GM18499 (cell line): ENCODE measurements at regions not wholly inside any gene's neighbourhood (a gene's known extent, or its start where the extent isn't known, plus 50 kb on each side); places are given as distances from the start of the nearest gene placed in this dataset.

ENCODE experiments used
- ATAC-seq: cut with Tn5 transposase; IDR thresholded peaks from one replicate; pipeline ENCODE4 v1.9.1; 2021; ENCODE audit warnings: moderate number of reproducible peaks; ENCODE audit not compliant: insufficient read depth, unreplicated experiment

GRCh38 chr2:107414376-107414775 is 412.3 kb upstream of the RGPD4 start:
- ATAC-seq = no peak

GRCh38 chr2:107418708-107419107 is 408.0 kb upstream of the RGPD4 start:
- ATAC-seq = no peak

GRCh38 chr2:107419191-107419590 is 407.5 kb upstream of the RGPD4 start:
- ATAC-seq = no peak

GRCh38 chr2:107428781-107429180 is 397.9 kb upstream of the RGPD4 start:
- no peak for ATAC-seq

- ATAC-seq = no peak
Measured at GRCh38 chr2:107430006-107430405, 396.7 kb upstream of the RGPD4 start.

- ATAC-seq = no peak
Measured at GRCh38 chr2:107430596-107431266, 396.0 kb upstream of the RGPD4 start.

GRCh38 chr2:107436281-107436680 is 390.4 kb upstream of the RGPD4 start:
- no peak for ATAC-seq

GRCh38 chr2:107437265-107437664 is 389.4 kb upstream of the RGPD4 start:
- ATAC-seq = no peak

- ATAC-seq = no peak
Measured at GRCh38 chr2:107437807-107438206, 388.9 kb upstream of the RGPD4 start.

- no peak for ATAC-seq
Measured at GRCh38 chr2:107448160-107448559, 378.5 kb upstream of the RGPD4 start.

- no peak for ATAC-seq
Measured at GRCh38 chr2:107461301-107461700, 365.4 kb upstream of the RGPD4 start.

- no peak for ATAC-seq
Measured at GRCh38 chr2:107462181-107462580, 364.5 kb upstream of the RGPD4 start.

- no peak for ATAC-seq
Measured at GRCh38 chr2:107466241-107466640, 360.5 kb upstream of the RGPD4 start.

GRCh38 chr2:107466984-107467773 is 359.5 kb upstream of the RGPD4 start:
- no peak for ATAC-seq

GRCh38 chr2:107469437-107469995 is 357.2 kb upstream of the RGPD4 start:
- ATAC-seq = no peak

GRCh38 chr2:107473150-107473549 is 353.5 kb upstream of the RGPD4 start:
- no peak for ATAC-seq

GRCh38 chr2:107475859-107476258 is 350.8 kb upstream of the RGPD4 start:
- ATAC-seq = no peak

- ATAC-seq = no peak
Measured at GRCh38 chr2:107502539-107502938, 324.2 kb upstream of the RGPD4 start.

- ATAC-seq = no peak
Measured at GRCh38 chr2:107511970-107512789, 314.5 kb upstream of the RGPD4 start.

- ATAC-seq = no peak
Measured at GRCh38 chr2:107525406-107525805, 301.3 kb upstream of the RGPD4 start.

- no peak for ATAC-seq
Measured at GRCh38 chr2:107529146-107529545, 297.5 kb upstream of the RGPD4 start.
